Endodermal cell (in vitro differentiated cells): ENCODE measurements at regions not wholly inside any gene's neighbourhood (a gene's known extent, or its start where the extent isn't known, plus 50 kb on each side); places are given as distances from the start of the nearest gene placed in this dataset.

Experiments used
- DNase-seq: peaks from one replicate; pipeline ENCODE4 v3.0.0-alpha.2; 2017
- H3K27ac ChIP-seq: 2 replicates; pipeline ENCODE4 v1.5.1; 2013; ENCODE audit warnings: mild to moderate bottlenecking, low read depth, low read length, moderate library complexity
- H3K27me3 ChIP-seq: 2 replicates; pipeline ENCODE4 v1.6.1; 2013; ENCODE audit warnings: mild to moderate bottlenecking, low read length, moderate library complexity; ENCODE audit not compliant: insufficient read depth, control insufficient read depth, poor library complexity, severe bottlenecking
- H3K36me3 ChIP-seq: 2 replicates; pipeline ENCODE4 v1.7.0; 2013; ENCODE audit warnings: mild to moderate bottlenecking, low read length, moderate library complexity; ENCODE audit not compliant: control insufficient read depth, insufficient read depth
- H3K4me1 ChIP-seq: one replicate; pipeline ENCODE4 v1.7.0; 2013; ENCODE audit warnings: low read length; ENCODE audit not compliant: control insufficient read depth, insufficient read depth
- H3K4me3 ChIP-seq: 2 replicates; pipeline ENCODE4 v1.5.1; 2013; ENCODE audit warnings: mild to moderate bottlenecking, low read length, moderate library complexity
- H3K9ac ChIP-seq: 2 replicates; pipeline ENCODE4 v1.6.1; 2013; ENCODE audit warnings: mild to moderate bottlenecking, low read length, moderate library complexity; ENCODE audit not compliant: poor library complexity, severe bottlenecking; ENCODE audit errors: extremely low read depth
- H3K9me3 ChIP-seq: 2 replicates; pipeline ENCODE4 v1.6.1; 2013; ENCODE audit warnings: mild to moderate bottlenecking, low read length, moderate library complexity; ENCODE audit not compliant: control insufficient read depth
- H3K27ac Mint-ChIP-seq: 2 replicates; pipeline ENCODE4 v1.8.0; 2020; ENCODE audit warnings: mixed read lengths
- H3K27me3 Mint-ChIP-seq: 2 replicates; pipeline ENCODE4 v1.8.0; 2021; ENCODE audit warnings: mild to moderate bottlenecking, mixed read lengths; ENCODE audit not compliant: insufficient read depth
- H3K36me3 Mint-ChIP-seq: 2 replicates; pipeline ENCODE4 v1.8.0; 2020; ENCODE audit warnings: low read depth, mixed read lengths
- H3K4me1 Mint-ChIP-seq: 2 replicates; pipeline ENCODE4 v1.8.0; 2020; ENCODE audit warnings: mixed read lengths
- H3K4me3 Mint-ChIP-seq: 2 replicates; pipeline ENCODE4 v1.8.0; 2020; ENCODE audit warnings: mild to moderate bottlenecking, moderate library complexity, mixed read lengths
- H3K9me3 Mint-ChIP-seq: 2 replicates; pipeline ENCODE4 v1.8.0; 2020; ENCODE audit warnings: mild to moderate bottlenecking, mixed read lengths
- CTCF ChIP-seq: fragments of 200-600 bp; sonication (generic); conservative IDR thresholded peaks from 2 replicates; pipeline ENCODE4 v1.5.0; 2021; ENCODE audit warnings: antibody characterized with exemption, mild to moderate bottlenecking
- WGBS, 2 experiments: methylation state at CpG; one replicate each; pipeline versions ENCODE4 v1.1.5 to v1.1.7; 2013; ENCODE audit warnings: missing lambda C conversion rate in 2 of 2, mixed read lengths in 1 of 2; ENCODE audit not compliant: insufficient coverage in 1 of 2, insufficient read length in 1 of 2; 5-methylcytosine and 5-hydroxymethylcytosine counted together

- Mint-ChIP-seq H3K4me1 (no peaks in the 10 kb centered on the region), H3K27ac (no peak overlapping the region), H3K9me3 (peaks cover 43% of the 10 kb centered on the region), H3K36me3 (no peaks in the 10 kb centered on the region), H3K27me3 (peaks cover 6% of the 10 kb centered on the region), H3K4me3 (no peak overlapping the region)
- Histone ChIP-seq H3K4me1 (no peaks in the 10 kb centered on the region), H3K4me3 (no peak overlapping the region), H3K9ac (no peak overlapping the region), H3K9me3 (peaks cover 26% of the 10 kb centered on the region), H3K27me3 (no peaks in the 10 kb centered on the region), H3K27ac (no peak overlapping the region), H3K36me3 (no peaks in the 10 kb centered on the region)
- DNase-seq, result no peak
- 94 to 97% methylated on average over 5 of the region's 5 CpGs for WGBS, 2 experiments
- TF ChIP-seq CTCF, result no peak
Observed at GRCh38 chr14:61973981-61974380, 211.8 kb downstream of the SNAPC1 start.

GRCh38 chr14:61977217-61977616 lies 215.0 kb downstream of the SNAPC1 start:
- no peak overlapping the region for H3K27ac Mint-ChIP-seq
- peaks cover 43% of the 10 kb centered on the region for H3K9me3 Mint-ChIP-seq
- Histone ChIP-seq H3K36me3 (no peaks in the 10 kb centered on the region), H3K9me3 (peaks cover 26% of the 10 kb centered on the region), H3K4me1 (no peaks in the 10 kb centered on the region), H3K4me3 (no peak overlapping the region), H3K9ac (no peak overlapping the region), H3K27ac (no peak overlapping the region), H3K27me3 (no peaks in the 10 kb centered on the region)
- no peak overlapping the region for H3K4me3 Mint-ChIP-seq
- no peak for DNase-seq
- TF ChIP-seq CTCF, result no peak
- H3K36me3 Mint-ChIP-seq, result no peaks in the 10 kb centered on the region
- peaks cover 6% of the 10 kb centered on the region for H3K27me3 Mint-ChIP-seq
- H3K4me1 Mint-ChIP-seq, result no peaks in the 10 kb centered on the region

GRCh38 chr14:61988240-61988639 lies 226.0 kb downstream of the SNAPC1 start:
- H3K9ac ChIP-seq, result no peak overlapping the region
- WGBS, 2 experiments, result 100% methylated on average over 1 of the region's 2 CpGs; no CpG with 5 or more reads in 1 of the 2 experiments
- Mint-ChIP-seq H3K27me3 (peaks cover 2% of the 10 kb centered on the region), H3K9me3 (no peaks in the 10 kb centered on the region), H3K4me1 (peaks cover 6% of the 10 kb centered on the region), H3K4me3 (no peak overlapping the region), H3K36me3 (no peaks in the 10 kb centered on the region), H3K27ac (no peak overlapping the region)
- no peak for TF ChIP-seq CTCF
- H3K4me1 ChIP-seq, result no peaks in the 10 kb centered on the region
- no peaks in the 10 kb centered on the region for H3K36me3 ChIP-seq
- no peak overlapping the region for H3K27ac ChIP-seq
- H3K9me3 ChIP-seq, result no peaks in the 10 kb centered on the region
- H3K27me3 ChIP-seq, result no peaks in the 10 kb centered on the region
- H3K4me3 ChIP-seq, result no peak overlapping the region
- DNase-seq, result no peak
